ENCODE measurements at regions not wholly inside any gene's neighbourhood (a gene's known extent, or its start where the extent isn't known, plus 50 kb on each side); places are given as distances from the start of the nearest gene placed in this dataset.

GRCh38 chr2:81196933-81197628 lies 892.5 kb upstream of the LRRTM1 start:
- dilution Hi-C loops (cut with MboI; ENCODE audit: extremely low pct_ligation_motif_present, low sequenced_read_pairs) = no loop called here
- no peak for DNase-seq (ENCODE audit: low read depth, low spot score)
- Histone ChIP-seq H3K79me2 (ENCODE audit: control insufficient read depth, insufficient read depth, low read length) (no peaks in the 10 kb centered on the region), H4K20me1 (ENCODE audit: control insufficient read depth, extremely low read depth, insufficient read depth, low read length) (no peaks in the 10 kb centered on the region), H2AFZ (ENCODE audit: control insufficient read depth, low read length) (no peak overlapping the region), H3K4me2 (ENCODE audit: control insufficient read depth, extremely low read depth, insufficient read depth, low read depth, low read length) (no peak overlapping the region), H3K4me3 (ENCODE audit: control insufficient read depth in 2 of 3, extremely low read depth in 1 of 3, insufficient read depth in 2 of 3, low read depth in 1 of 3, low read length in 3 of 3) (no peak overlapping the region), H3K27me3 (ENCODE audit: control insufficient read depth, extremely low read depth, insufficient read depth, low read length) (no peaks in the 10 kb centered on the region), H3K4me1 (ENCODE audit: control insufficient read depth, extremely low read depth, insufficient read depth, low read length) (no peaks in the 10 kb centered on the region), H3K9me3 (ENCODE audit: control insufficient read depth, low read depth, low read length) (peaks cover 9% of the 10 kb centered on the region), H3K9me1 (ENCODE audit: control insufficient read depth, extremely low read depth, insufficient read depth, low read length) (no peaks in the 10 kb centered on the region), H3K27ac (ENCODE audit: control insufficient read depth, insufficient read depth, low read length) (no peak overlapping the region), H3K36me3 (ENCODE audit: control insufficient read depth in 2 of 2, extremely low read depth in 1 of 2, insufficient read depth in 2 of 2, low read length in 2 of 2) (no peaks in the 10 kb centered on the region), H3K9ac (ENCODE audit: control insufficient read depth, extremely low read depth, insufficient read depth, low read length) (no peak overlapping the region)
- TF ChIP-seq EZH2 (IDR thresholded peaks at IDR 0.05; ENCODE audit: low read length) (no peak), CTCF (optimal IDR thresholded peaks at IDR 0.05 in 1 of 3, IDR thresholded peaks at IDR 0.05 in 1 of 3, conservative IDR thresholded peaks at IDR 0.05 in 1 of 3; ENCODE audit: extremely low read depth in 1 of 3, insufficient read depth in 2 of 3, low read length in 3 of 3) (no peak)
- no peak for FAIRE-seq

GRCh38 chr2:81196383-81196851 lies 891.9 kb upstream of the LRRTM1 start:
- H3K4me2 ChIP-seq (ENCODE audit: control insufficient read depth, extremely low read depth, insufficient read depth, low read depth, low read length) = no peak overlapping the region
- no peaks in the 10 kb centered on the region for H3K27me3 ChIP-seq (ENCODE audit: control insufficient read depth, extremely low read depth, insufficient read depth, low read length)
- no peak overlapping the region for H2AFZ ChIP-seq (ENCODE audit: control insufficient read depth, low read length)
- H3K36me3 ChIP-seq (ENCODE audit: control insufficient read depth in 2 of 2, extremely low read depth in 1 of 2, insufficient read depth in 2 of 2, low read length in 2 of 2) = no peaks in the 10 kb centered on the region
- no peaks in the 10 kb centered on the region for H4K20me1 ChIP-seq (ENCODE audit: control insufficient read depth, extremely low read depth, insufficient read depth, low read length)
- TF ChIP-seq EZH2 (IDR thresholded peaks at IDR 0.05; ENCODE audit: low read length) (no peak), CTCF (optimal IDR thresholded peaks at IDR 0.05 in 1 of 3, IDR thresholded peaks at IDR 0.05 in 1 of 3, conservative IDR thresholded peaks at IDR 0.05 in 1 of 3; ENCODE audit: extremely low read depth in 1 of 3, insufficient read depth in 2 of 3, low read length in 3 of 3) (no peak)
- H3K9me3 ChIP-seq (ENCODE audit: control insufficient read depth, low read depth, low read length) = peaks cover 9% of the 10 kb centered on the region
- H3K9me1 ChIP-seq (ENCODE audit: control insufficient read depth, extremely low read depth, insufficient read depth, low read length) = no peaks in the 10 kb centered on the region
- no peaks in the 10 kb centered on the region for H3K79me2 ChIP-seq (ENCODE audit: control insufficient read depth, insufficient read depth, low read length)
- DNase-seq (ENCODE audit: low read depth, low spot score) (no peak), FAIRE-seq (no peak)
- H3K27ac ChIP-seq (ENCODE audit: control insufficient read depth, insufficient read depth, low read length) = no peak overlapping the region
- H3K4me3 ChIP-seq (ENCODE audit: control insufficient read depth in 2 of 3, extremely low read depth in 1 of 3, insufficient read depth in 2 of 3, low read depth in 1 of 3, low read length in 3 of 3) = no peak overlapping the region
- dilution Hi-C loops (cut with MboI; ENCODE audit: extremely low pct_ligation_motif_present, low sequenced_read_pairs) = no loop called here
- no peak overlapping the region for H3K9ac ChIP-seq (ENCODE audit: control insufficient read depth, extremely low read depth, insufficient read depth, low read length)
- H3K4me1 ChIP-seq (ENCODE audit: control insufficient read depth, extremely low read depth, insufficient read depth, low read length) = no peaks in the 10 kb centered on the region
